H1 (cell line): ENCODE measurements at regions not wholly inside any gene's neighbourhood (a gene's known extent, or its start where the extent isn't known, plus 50 kb on each side); places are given as distances from the start of the nearest gene placed in this dataset.

Experiments used
- GABPA ChIP-seq: IDR thresholded peaks from 2 replicates; pipeline ENCODE4 v1.6.1; 2011; ENCODE audit warnings: mild to moderate bottlenecking, low read length, moderate library complexity, borderline replicate concordance; ENCODE audit not compliant: insufficient read depth
- JUN ChIP-seq: IDR thresholded peaks from 2 replicates; pipeline ENCODE4 v1.6.1; 2011; ENCODE audit warnings: low read depth, mild to moderate bottlenecking, improper control_type of control experiment, low read length
- MAFK ChIP-seq: IDR thresholded peaks from 2 replicates; pipeline ENCODE4 v1.6.1; 2012; ENCODE audit warnings: low read depth, mild to moderate bottlenecking, improper control_type of control experiment, low read length
- POLR2A ChIP-seq, 2 experiments: IDR thresholded peaks; 1 replicate in 1 of 2; 2 replicates in 1 of 2; pipeline ENCODE4 v1.6.1; 2011; ENCODE audit warnings: low read depth in 2 of 2, low read length in 2 of 2, mild to moderate bottlenecking in 2 of 2; ENCODE audit errors: control extremely low read depth in 1 of 2
- POU5F1 ChIP-seq: IDR thresholded peaks from 2 replicates; pipeline ENCODE4 v1.6.1; 2011; ENCODE audit warnings: low read depth, mild to moderate bottlenecking, low read length, moderate library complexity
- RAD21 ChIP-seq, 2 experiments: IDR thresholded peaks in 1 of 2; conservative IDR thresholded peaks in 1 of 2; 2 replicates each; pipeline ENCODE4 v1.6.1; 2011; ENCODE audit warnings: low read depth in 2 of 2, low read length in 2 of 2, improper control_type of control experiment in 1 of 2, inconsistent platforms in 1 of 2, mild to moderate bottlenecking in 1 of 2, moderate library complexity in 1 of 2
- ZNF274 ChIP-seq: IDR thresholded peaks from 2 replicates; pipeline ENCODE4 v1.7.0; 2012; ENCODE audit warnings: low read length, borderline replicate concordance; ENCODE audit errors: extremely low read depth
- TF ChIP-seq, protein P1 (sequence below): IDR thresholded peaks from 2 replicates; pipeline ENCODE4 v1.6.1; 2012; ENCODE audit warnings: low read length, inconsistent platforms

DNA sequence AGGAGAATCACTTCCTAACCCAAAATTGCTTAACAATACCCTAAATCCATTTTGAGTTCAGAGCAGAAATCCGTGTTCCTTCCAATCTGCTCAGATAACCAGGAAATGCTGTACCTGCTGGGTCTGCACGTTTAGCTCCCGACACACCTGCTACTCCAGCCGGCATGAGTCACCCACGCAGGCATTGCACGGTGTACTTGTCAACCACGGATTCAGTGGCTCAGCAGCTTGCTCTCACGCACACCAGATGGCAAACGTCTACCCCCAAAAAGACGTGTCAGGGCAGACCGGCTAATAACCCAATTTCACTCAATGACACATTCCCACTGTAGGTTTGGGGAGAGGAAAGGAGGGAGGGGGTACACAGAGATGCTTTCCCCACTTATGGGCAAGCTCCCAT, 468.1 kb downstream of the SOX9 start (continued):
- TF ChIP-seq, protein P1, sequence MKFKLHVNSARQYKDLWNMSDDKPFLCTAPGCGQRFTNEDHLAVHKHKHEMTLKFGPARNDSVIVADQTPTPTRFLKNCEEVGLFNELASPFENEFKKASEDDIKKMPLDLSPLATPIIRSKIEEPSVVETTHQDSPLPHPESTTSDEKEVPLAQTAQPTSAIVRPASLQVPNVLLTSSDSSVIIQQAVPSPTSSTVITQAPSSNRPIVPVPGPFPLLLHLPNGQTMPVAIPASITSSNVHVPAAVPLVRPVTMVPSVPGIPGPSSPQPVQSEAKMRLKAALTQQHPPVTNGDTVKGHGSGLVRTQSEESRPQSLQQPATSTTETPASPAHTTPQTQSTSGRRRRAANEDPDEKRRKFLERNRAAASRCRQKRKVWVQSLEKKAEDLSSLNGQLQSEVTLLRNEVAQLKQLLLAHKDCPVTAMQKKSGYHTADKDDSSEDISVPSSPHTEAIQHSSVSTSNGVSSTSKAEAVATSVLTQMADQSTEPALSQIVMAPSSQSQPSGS, result no peak
- no peak for TF ChIP-seq POLR2A (IDR thresholded peaks at IDR 0.05; ENCODE audit: control extremely low read depth in 1 of 2, low read depth in 2 of 2, low read length in 2 of 2)
- TF ChIP-seq RAD21 (IDR thresholded peaks at IDR 0.05 in 1 of 2, conservative IDR thresholded peaks at IDR 0.05 in 1 of 2; ENCODE audit: low read depth in 2 of 2, low read length in 2 of 2), result no peak
- no peak for TF ChIP-seq POU5F1
- no peak for TF ChIP-seq GABPA
- TF ChIP-seq ZNF274, result no peak
- no peak for TF ChIP-seq JUN
- TF ChIP-seq MAFK, result no peak
